D721Med (cell line): ENCODE measurements at regions not wholly inside any gene's neighbourhood (a gene's known extent, or its start where the extent isn't known, plus 50 kb on each side); places are given as distances from the start of the nearest gene placed in this dataset.

Experiments
- DNase-seq: peaks from one replicate; pipeline ENCODE4 v3.0.0; 2011; ENCODE audit warnings: low spot score; ENCODE audit not compliant: insufficient read length
- FAIRE-seq: peaks from 2 replicates; lab custom pipeline; 2011; peaks lifted over from hg19 to GRCh38; lab: Jason Lieb, UNC
- TF ChIP-seq, protein P1 (sequence below): IDR thresholded peaks from 2 replicates; pipeline ENCODE4 v1.5.1; 2012; ENCODE audit warnings: mild to moderate bottlenecking, control low read depth; ENCODE audit not compliant: insufficient read depth; ENCODE audit errors: missing control alignments

DNA sequence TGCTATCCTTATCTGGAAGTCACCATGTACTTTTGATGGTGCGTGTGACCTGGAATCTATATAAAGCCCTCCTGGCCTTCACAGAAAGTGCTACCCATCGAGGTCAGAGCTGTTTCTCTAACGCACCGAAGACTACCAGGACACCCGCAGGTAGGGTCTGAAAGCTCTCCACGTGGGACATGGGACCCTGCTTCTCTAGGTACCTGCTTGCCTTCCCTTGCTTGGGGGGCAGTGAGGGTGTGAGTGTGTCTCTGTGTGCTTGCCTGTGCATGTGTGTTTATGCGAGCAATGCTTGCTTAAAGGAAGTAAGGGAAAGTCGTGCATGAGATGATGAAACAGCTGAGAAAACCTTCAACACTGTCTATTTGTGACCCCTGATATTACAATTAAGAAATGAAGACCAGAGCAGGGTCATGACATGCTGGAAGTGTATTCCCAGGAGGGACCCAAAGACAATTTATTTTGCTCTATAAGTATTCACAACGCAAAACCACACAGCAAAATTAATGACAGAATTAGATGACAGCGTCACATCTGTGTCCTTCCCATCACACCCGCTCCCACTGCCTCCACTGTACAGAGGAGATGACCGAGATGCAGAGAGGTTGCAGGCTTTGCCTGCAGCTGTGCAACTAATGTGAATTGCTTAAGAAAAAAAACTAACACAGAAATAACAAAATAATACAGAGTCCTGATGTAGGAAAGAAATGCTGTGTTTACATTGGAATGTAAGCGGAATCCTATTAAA is 76.4 kb upstream of the HELT start:
- TF ChIP-seq, protein P1, sequence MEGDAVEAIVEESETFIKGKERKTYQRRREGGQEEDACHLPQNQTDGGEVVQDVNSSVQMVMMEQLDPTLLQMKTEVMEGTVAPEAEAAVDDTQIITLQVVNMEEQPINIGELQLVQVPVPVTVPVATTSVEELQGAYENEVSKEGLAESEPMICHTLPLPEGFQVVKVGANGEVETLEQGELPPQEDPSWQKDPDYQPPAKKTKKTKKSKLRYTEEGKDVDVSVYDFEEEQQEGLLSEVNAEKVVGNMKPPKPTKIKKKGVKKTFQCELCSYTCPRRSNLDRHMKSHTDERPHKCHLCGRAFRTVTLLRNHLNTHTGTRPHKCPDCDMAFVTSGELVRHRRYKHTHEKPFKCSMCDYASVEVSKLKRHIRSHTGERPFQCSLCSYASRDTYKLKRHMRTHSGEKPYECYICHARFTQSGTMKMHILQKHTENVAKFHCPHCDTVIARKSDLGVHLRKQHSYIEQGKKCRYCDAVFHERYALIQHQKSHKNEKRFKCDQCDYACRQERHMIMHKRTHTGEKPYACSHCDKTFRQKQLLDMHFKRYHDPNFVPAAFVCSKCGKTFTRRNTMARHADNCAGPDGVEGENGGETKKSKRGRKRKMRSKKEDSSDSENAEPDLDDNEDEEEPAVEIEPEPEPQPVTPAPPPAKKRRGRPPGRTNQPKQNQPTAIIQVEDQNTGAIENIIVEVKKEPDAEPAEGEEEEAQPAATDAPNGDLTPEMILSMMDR: no peak
- FAIRE-seq (no peak), DNase-seq (no peak)

GRCh38 chr4:184942444-184943425 is 75.6 kb upstream of the HELT start:
- DNase-seq (no peak), FAIRE-seq (no peak)
- TF ChIP-seq, protein P1: no peak

- no peak for FAIRE-seq
- TF ChIP-seq, protein P1: no peak
- no peak for DNase-seq
Observed at GRCh38 chr4:184949020-184949419, 69.3 kb upstream of the HELT start.

GRCh38 chr4:184950117-184950830 is 68.0 kb upstream of the HELT start:
- TF ChIP-seq, protein P1: no peak
- FAIRE-seq: no peak
- DNase-seq: no peak

- DNase-seq: no peak
- no peak for FAIRE-seq
- TF ChIP-seq, protein P1: no peak
Observed at GRCh38 chr4:184950926-184951325, 67.4 kb upstream of the HELT start.

GRCh38 chr4:184951668-184952160 is 66.6 kb upstream of the HELT start:
- FAIRE-seq: no peak
- no peak for DNase-seq
- TF ChIP-seq, protein P1: no peak
